IMR-90 (cell line): ENCODE measurements at regions not wholly inside any gene's neighbourhood (a gene's known extent, or its start where the extent isn't known, plus 50 kb on each side); places are given as distances from the start of the nearest gene placed in this dataset.

ENCODE experiments used
- ATAC-seq: fragments of 200-7000 bp; cut with Tn5 transposase; 2 replicates; pipeline ENCODE4 v1.9.1; 2020; ENCODE audit warnings: low read depth, mild to moderate bottlenecking, moderate library complexity
- BruUV-seq: library from RNA; stranded (reverse); fragments of 400-500 nt; replicated peaks from 2 replicates; lab custom pipeline; 2021; lab: Mats Ljungman, UMichigan
- CTCF ChIA-PET: fragments of 300-600 bp; formaldehyde crosslinking; extraction: SDS; loops from one replicate; lab custom pipeline; 2021; ENCODE audit warnings: antibody characterized with exemption; lab: Yijun Ruan, JAX
- POLR2A ChIA-PET: fragments of 300-600 bp; sonication (Branson Sonifier 250); formaldehyde crosslinking; loops from one replicate; lab custom pipeline; 2022; ENCODE audit warnings: antibody characterized with exemption; ENCODE audit not compliant: unreplicated experiment; lab: Charles Lee
- DNase-seq: peaks from one replicate; pipeline ENCODE4 v3.0.0; 2013
- H2AFZ ChIP-seq: replicated peaks from 2 replicates; pipeline ENCODE3; 2013; ENCODE audit warnings: low read length, mild to moderate bottlenecking; ENCODE audit not compliant: poor library complexity
- H2AK5ac ChIP-seq: 2 replicates; pipeline ENCODE4 v1.6.1; 2013; ENCODE audit warnings: low read depth, low read length, inconsistent platforms
- H2AK9ac ChIP-seq: replicated peaks from 2 replicates; pipeline ENCODE3; 2013; ENCODE audit warnings: mild to moderate bottlenecking, low read depth, low read length, moderate library complexity; ENCODE audit not compliant: poor library complexity
- H2BK120ac ChIP-seq: 2 replicates; pipeline ENCODE4 v1.6.1; 2013; ENCODE audit warnings: low read depth, low read length, inconsistent platforms
- H2BK15ac ChIP-seq: 3 replicates; pipeline ENCODE4 v1.6.1; 2013; ENCODE audit warnings: low read depth, low read length, inconsistent platforms
- H2BK20ac ChIP-seq: 2 replicates; pipeline ENCODE4 v1.6.1; 2013; ENCODE audit warnings: low read depth, mild to moderate bottlenecking, inconsistent platforms, low read length, moderate library complexity
- H2BK5ac ChIP-seq: 2 replicates; pipeline ENCODE4 v1.6.1; 2013; ENCODE audit warnings: mild to moderate bottlenecking, low read depth, low read length, inconsistent platforms; ENCODE audit not compliant: poor library complexity, severe bottlenecking
- H3K14ac ChIP-seq: replicated peaks from 2 replicates; pipeline ENCODE4 v1.6.1; 2013; ENCODE audit warnings: low read depth, low read length, inconsistent platforms
- H3K18ac ChIP-seq: 2 replicates; pipeline ENCODE4 v1.6.1; 2013; ENCODE audit warnings: low read depth, low read length, control low read depth
- H3K23ac ChIP-seq: 2 replicates; pipeline ENCODE4 v1.6.1; 2013; ENCODE audit warnings: low read depth, low read length, inconsistent platforms
- H3K27ac ChIP-seq: 2 replicates; pipeline ENCODE4 v1.5.1; 2013; ENCODE audit warnings: mild to moderate bottlenecking, control low read depth, low read length; ENCODE audit not compliant: insufficient read depth
- H3K27me3 ChIP-seq: 2 replicates; pipeline ENCODE4 v1.6.1; 2013; ENCODE audit warnings: low read length; ENCODE audit not compliant: control insufficient read depth, insufficient read depth
- H3K36me3 ChIP-seq: 2 replicates; pipeline ENCODE4 v1.6.1; 2013; ENCODE audit warnings: low read length, mixed read lengths; ENCODE audit not compliant: control insufficient read depth, insufficient read depth
- H3K4ac ChIP-seq: 2 replicates; pipeline ENCODE4 v1.6.1; 2013; ENCODE audit warnings: low read depth, low read length, inconsistent platforms
- H3K4me1 ChIP-seq: 2 replicates; pipeline ENCODE4 v1.6.1; 2013; ENCODE audit warnings: low read length, mixed read lengths; ENCODE audit not compliant: control insufficient read depth, insufficient read depth
- H3K4me2 ChIP-seq: 2 replicates; pipeline ENCODE4 v1.6.1; 2013; ENCODE audit warnings: low read depth, mild to moderate bottlenecking, control low read depth, low read length, moderate library complexity
- H3K4me3 ChIP-seq: 2 replicates; pipeline ENCODE4 v1.5.1; 2013; ENCODE audit warnings: low read depth, mild to moderate bottlenecking, control low read depth, low read length, moderate library complexity; ENCODE audit not compliant: insufficient read depth
- H3K56ac ChIP-seq: 2 replicates; pipeline ENCODE4 v1.6.1; 2013; ENCODE audit warnings: low read length, inconsistent platforms; ENCODE audit not compliant: insufficient read depth; ENCODE audit errors: extremely low read depth
- H3K79me1 ChIP-seq, 2 experiments: 2 replicates each; pipeline ENCODE4 v1.6.1; 2013; ENCODE audit warnings: low read length in 2 of 2, inconsistent platforms in 1 of 2, low read depth in 1 of 2
- H3K9ac ChIP-seq: 2 replicates; pipeline ENCODE4 v1.6.1; 2013; ENCODE audit warnings: low read depth, low read length, control low read depth
- H3K9me1 ChIP-seq: 2 replicates; pipeline ENCODE4 v1.6.1; 2013; ENCODE audit warnings: low read length, inconsistent platforms; ENCODE audit not compliant: insufficient read depth
- H3K9me3 ChIP-seq: 2 replicates; pipeline ENCODE4 v1.6.1; 2013; ENCODE audit warnings: low read length; ENCODE audit not compliant: control insufficient read depth, insufficient read depth
- H4K20me1 ChIP-seq: 2 replicates; pipeline ENCODE4 v1.6.1; 2013; ENCODE audit warnings: low read length, inconsistent platforms; ENCODE audit not compliant: insufficient read depth
- H4K5ac ChIP-seq: 2 replicates; pipeline ENCODE4 v1.6.1; 2013; ENCODE audit warnings: mild to moderate bottlenecking, low read depth, low read length, control low read depth
- H4K8ac ChIP-seq, 2 experiments: 2 replicates each; pipeline ENCODE4 v1.6.1; 2013; ENCODE audit warnings: low read depth in 2 of 2, low read length in 2 of 2, control low read depth in 1 of 2, inconsistent platforms in 1 of 2
- H4K91ac ChIP-seq: 2 replicates; pipeline ENCODE4 v1.6.1; 2013; ENCODE audit warnings: low read depth, low read length, inconsistent platforms; ENCODE audit not compliant: insufficient read depth
- BHLHE40 ChIP-seq: fragments of 150-350 bp; IDR thresholded peaks from 2 replicates; pipeline ENCODE4 v1.6.1; 2016; ENCODE audit warnings: mild to moderate bottlenecking, low read depth, low read length
- FOS ChIP-seq: fragments of 150-350 bp; IDR thresholded peaks from 2 replicates; pipeline ENCODE4 v1.6.1; 2016; ENCODE audit warnings: low read depth, low read length
- MAZ ChIP-seq: IDR thresholded peaks from 2 replicates; pipeline ENCODE4 v1.6.1; 2012; ENCODE audit warnings: low read depth, mild to moderate bottlenecking, low read length, improper control_type of control experiment, moderate library complexity, borderline replicate concordance
- MXI1 ChIP-seq: IDR thresholded peaks from 2 replicates; pipeline ENCODE4 v1.6.1; 2012; ENCODE audit warnings: low read depth, mild to moderate bottlenecking, low read length, moderate library complexity, borderline replicate concordance
- NFE2L2 ChIP-seq: fragments of 150-350 bp; IDR thresholded peaks from 2 replicates; pipeline ENCODE4 v1.6.1; 2016; ENCODE audit warnings: low read depth, mild to moderate bottlenecking, low read length
- POLR2A ChIP-seq: IDR thresholded peaks from 2 replicates; pipeline ENCODE4 v1.6.1; 2012; ENCODE audit warnings: mild to moderate bottlenecking, low read depth, low read length
- RAD21 ChIP-seq: IDR thresholded peaks from 2 replicates; pipeline ENCODE4 v1.6.1; 2012; ENCODE audit warnings: low read length, improper control_type of control experiment
- RCOR1 ChIP-seq: IDR thresholded peaks from 2 replicates; pipeline ENCODE4 v1.6.1; 2012; ENCODE audit warnings: mild to moderate bottlenecking, low read length, improper control_type of control experiment; ENCODE audit not compliant: insufficient replicate concordance
- RFX5 ChIP-seq: IDR thresholded peaks from 2 replicates; pipeline ENCODE4 v1.8.0; 2012; ENCODE audit warnings: low read depth, mild to moderate bottlenecking, low read length, moderate library complexity
- WGBS, 2 experiments: methylation state at CpG; one replicate each; pipeline versions ENCODE4 v1.1.5 to v1.1.7; 2013; ENCODE audit warnings: missing lambda C conversion rate in 2 of 2; ENCODE audit not compliant: insufficient read length in 1 of 2; ENCODE audit errors: extremely low coverage in 2 of 2; 5-methylcytosine and 5-hydroxymethylcytosine counted together
- dilution Hi-C: fragments of 300-500 bp; cut with HindIII; formaldehyde crosslinking; loops from one replicate; pipeline ENCODE4 v1.14.3; 2018; ENCODE audit warnings: low sequenced_read_pairs; ENCODE audit not compliant: unreplicated experiment
- in situ Hi-C: fragments of 300-500 bp; cut with MboI; formaldehyde crosslinking; loops from 3 replicates; pipeline ENCODE4 v1.14.3; 2019; ENCODE audit warnings: low sequenced_read_pairs, inconsistent platforms, mixed read lengths
- intact Hi-C: fragments of 100-400 bp; cut with micrococcal nuclease; formaldehyde crosslinking; loops from 2 replicates; pipeline ENCODE4 v1.10.0; 2022
- TF ChIP-seq, protein P1 (sequence below): fragments of 150-350 bp; IDR thresholded peaks from 2 replicates; pipeline ENCODE4 v1.6.1; 2017; ENCODE audit warnings: mild to moderate bottlenecking, antibody characterized with exemption, low read length, low read depth
- TF ChIP-seq, protein P2 (sequence below): conservative IDR thresholded peaks from 2 replicates; pipeline ENCODE4 v1.5.1; 2012; ENCODE audit warnings: mild to moderate bottlenecking, low read depth, low read length, improper control_type of control experiment
- TF ChIP-seq, protein P3 (sequence below): fragments of 150-350 bp; IDR thresholded peaks from 2 replicates; pipeline ENCODE4 v1.6.1; 2016; ENCODE audit warnings: low read depth, mild to moderate bottlenecking, low read length, moderate library complexity, borderline replicate concordance

DNA sequence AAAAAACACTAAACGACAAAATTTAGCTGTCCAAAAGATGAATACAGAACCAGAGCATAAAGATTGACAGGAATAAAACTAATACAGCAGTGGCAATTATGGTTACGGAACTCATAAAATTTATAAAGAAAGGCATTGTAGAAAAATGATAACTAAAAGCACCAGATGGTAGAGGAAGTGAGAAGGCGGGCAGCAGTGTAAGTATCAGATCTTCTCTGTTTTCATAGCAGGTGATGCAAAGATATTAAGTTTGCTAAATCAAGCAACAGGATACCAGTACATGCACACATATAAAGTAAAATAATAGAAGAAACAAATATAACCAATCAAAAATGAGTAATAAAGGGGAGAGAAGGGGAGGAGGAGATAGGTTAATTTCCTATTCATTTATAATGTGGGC is 103.9 kb upstream of the MEX3C start:
- WGBS, 2 experiments, result no CpG with 5 or more reads among the region's 3 CpGs
- dilution Hi-C loops, result no loop called here
- H3K56ac ChIP-seq, result no peak overlapping the region

More for the DNA sequence above, 103.9 kb upstream of the MEX3C start:
- Histone ChIP-seq H3K9me1 (no peaks in the 10 kb centered on the region), H2BK20ac (no peak overlapping the region), H4K20me1 (no peaks in the 10 kb centered on the region), H2AK5ac (no peak overlapping the region), H3K4me2 (no peak overlapping the region), H3K4ac (no peak overlapping the region), H3K23ac (no peak overlapping the region), H2BK120ac (no peak overlapping the region), H3K79me1 (no peaks in the 10 kb centered on the region), H3K4me1 (no peaks in the 10 kb centered on the region), H2AFZ (no peak overlapping the region), H4K91ac (no peak overlapping the region), H4K8ac (no peak overlapping the region), H4K5ac (no peak overlapping the region), H3K4me3 (no peak overlapping the region), H3K36me3 (no peaks in the 10 kb centered on the region), H2BK15ac (no peak overlapping the region), H3K27ac (no peak overlapping the region), H3K14ac (no peak overlapping the region), H3K18ac (no peak overlapping the region), H3K9ac (no peak overlapping the region), H2AK9ac (no peak overlapping the region), H3K9me3 (peaks cover 5% of the 10 kb centered on the region), H3K27me3 (no peaks in the 10 kb centered on the region), H2BK5ac (no peak overlapping the region)
- POLR2A ChIA-PET, result no interaction called here
- in situ Hi-C loops, result no loop called here
- DNase-seq (no peak), ATAC-seq (no peak)
- BruUV-seq, result no TSS peak
- TF ChIP-seq RFX5 (no peak), MXI1 (no peak), MAZ (no peak), POLR2A (no peak), RAD21 (no peak), NFE2L2 (no peak), FOS (no peak), BHLHE40 (no peak), RCOR1 (no peak)
- TF ChIP-seq, protein P1, sequence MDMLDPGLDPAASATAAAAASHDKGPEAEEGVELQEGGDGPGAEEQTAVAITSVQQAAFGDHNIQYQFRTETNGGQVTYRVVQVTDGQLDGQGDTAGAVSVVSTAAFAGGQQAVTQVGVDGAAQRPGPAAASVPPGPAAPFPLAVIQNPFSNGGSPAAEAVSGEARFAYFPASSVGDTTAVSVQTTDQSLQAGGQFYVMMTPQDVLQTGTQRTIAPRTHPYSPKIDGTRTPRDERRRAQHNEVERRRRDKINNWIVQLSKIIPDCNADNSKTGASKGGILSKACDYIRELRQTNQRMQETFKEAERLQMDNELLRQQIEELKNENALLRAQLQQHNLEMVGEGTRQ, result no peak
- TF ChIP-seq, protein P2, sequence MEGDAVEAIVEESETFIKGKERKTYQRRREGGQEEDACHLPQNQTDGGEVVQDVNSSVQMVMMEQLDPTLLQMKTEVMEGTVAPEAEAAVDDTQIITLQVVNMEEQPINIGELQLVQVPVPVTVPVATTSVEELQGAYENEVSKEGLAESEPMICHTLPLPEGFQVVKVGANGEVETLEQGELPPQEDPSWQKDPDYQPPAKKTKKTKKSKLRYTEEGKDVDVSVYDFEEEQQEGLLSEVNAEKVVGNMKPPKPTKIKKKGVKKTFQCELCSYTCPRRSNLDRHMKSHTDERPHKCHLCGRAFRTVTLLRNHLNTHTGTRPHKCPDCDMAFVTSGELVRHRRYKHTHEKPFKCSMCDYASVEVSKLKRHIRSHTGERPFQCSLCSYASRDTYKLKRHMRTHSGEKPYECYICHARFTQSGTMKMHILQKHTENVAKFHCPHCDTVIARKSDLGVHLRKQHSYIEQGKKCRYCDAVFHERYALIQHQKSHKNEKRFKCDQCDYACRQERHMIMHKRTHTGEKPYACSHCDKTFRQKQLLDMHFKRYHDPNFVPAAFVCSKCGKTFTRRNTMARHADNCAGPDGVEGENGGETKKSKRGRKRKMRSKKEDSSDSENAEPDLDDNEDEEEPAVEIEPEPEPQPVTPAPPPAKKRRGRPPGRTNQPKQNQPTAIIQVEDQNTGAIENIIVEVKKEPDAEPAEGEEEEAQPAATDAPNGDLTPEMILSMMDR, result no peak
- TF ChIP-seq, protein P3, sequence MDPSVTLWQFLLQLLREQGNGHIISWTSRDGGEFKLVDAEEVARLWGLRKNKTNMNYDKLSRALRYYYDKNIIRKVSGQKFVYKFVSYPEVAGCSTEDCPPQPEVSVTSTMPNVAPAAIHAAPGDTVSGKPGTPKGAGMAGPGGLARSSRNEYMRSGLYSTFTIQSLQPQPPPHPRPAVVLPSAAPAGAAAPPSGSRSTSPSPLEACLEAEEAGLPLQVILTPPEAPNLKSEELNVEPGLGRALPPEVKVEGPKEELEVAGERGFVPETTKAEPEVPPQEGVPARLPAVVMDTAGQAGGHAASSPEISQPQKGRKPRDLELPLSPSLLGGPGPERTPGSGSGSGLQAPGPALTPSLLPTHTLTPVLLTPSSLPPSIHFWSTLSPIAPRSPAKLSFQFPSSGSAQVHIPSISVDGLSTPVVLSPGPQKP, result no peak
- intact Hi-C loops, result no loop called here
- CTCF ChIA-PET, result no interaction called here
